Skin of body (tissue), 1 donor: ENCODE measurements at regions not wholly inside any gene's neighbourhood (a gene's known extent, or its start where the extent isn't known, plus 50 kb on each side); places are given as distances from the start of the nearest gene placed in this dataset.
"Not testable (repeated sequence)": the region's sequence is repeated elsewhere in the genome, so short reads cannot be mapped to it uniquely, and the experiment has no call there.

Experiments
- DNase-seq: peaks from one replicate; lab custom pipeline; 2025; lab: John Stamatoyannopoulos, UW

GRCh38 chr6:48996461-48997119 is 466.5 kb downstream of the MMUT start:
- DNase-seq = no peak

GRCh38 chr6:48994811-48995210 is 468.2 kb downstream of the MMUT start:
- no peak for DNase-seq

GRCh38 chr6:48990739-48991138 is 472.3 kb downstream of the MMUT start:
- no peak for DNase-seq

- DNase-seq = no peak
Measured at GRCh38 chr6:48986845-48987244, 476.2 kb downstream of the MMUT start.

GRCh38 chr6:48986105-48986504 is 476.9 kb downstream of the MMUT start:
- no peak for DNase-seq

GRCh38 chr6:48985025-48985424 is 478.0 kb downstream of the MMUT start:
- no peak for DNase-seq

GRCh38 chr6:48983968-48984367 is 479.1 kb downstream of the MMUT start:
- DNase-seq = not testable (repeated sequence)

- no peak for DNase-seq
Measured at GRCh38 chr6:48983377-48983776, 479.7 kb downstream of the MMUT start.

- no peak for DNase-seq
Measured at GRCh38 chr6:48979806-48980205, 483.2 kb downstream of the MMUT start.

- no peak for DNase-seq
Measured at GRCh38 chr6:48979085-48979484, 484.0 kb downstream of the MMUT start.

- no peak for DNase-seq
Measured at GRCh38 chr6:48978016-48978415, 485.0 kb downstream of the MMUT start.

GRCh38 chr6:48977573-48977972 is 485.5 kb downstream of the MMUT start:
- DNase-seq = no peak

GRCh38 chr6:48973491-48973890 is 489.6 kb downstream of the MMUT start:
- DNase-seq = no peak

GRCh38 chr6:48961781-48962415 is 501.2 kb downstream of the MMUT start:
- no peak for DNase-seq

- no peak for DNase-seq
Measured at GRCh38 chr6:48959251-48960060, 503.6 kb downstream of the MMUT start.

- DNase-seq = no peak
Measured at GRCh38 chr6:48957781-48958180, 505.3 kb downstream of the MMUT start.

GRCh38 chr6:48951917-48952316 is 511.1 kb downstream of the MMUT start:
- no peak for DNase-seq

GRCh38 chr6:48944276-48944675 is 518.8 kb downstream of the MMUT start:
- not testable (repeated sequence) for DNase-seq

GRCh38 chr6:48933136-48933535 is 529.9 kb downstream of the MMUT start:
- no peak for DNase-seq

GRCh38 chr6:48928937-48929336 is 534.1 kb downstream of the MMUT start:
- no peak for DNase-seq

GRCh38 chr6:48922837-48923236 is 540.2 kb downstream of the MMUT start:
- no peak for DNase-seq

- no peak for DNase-seq
Measured at GRCh38 chr6:48919555-48919954, 543.5 kb downstream of the MMUT start.

- DNase-seq = no peak
Measured at GRCh38 chr6:48917233-48917632, 545.8 kb downstream of the MMUT start.
